ENCODE measurements at regions not wholly inside any gene's neighbourhood (a gene's known extent, or its start where the extent isn't known, plus 50 kb on each side); places are given as distances from the start of the nearest gene placed in this dataset.

DNA sequence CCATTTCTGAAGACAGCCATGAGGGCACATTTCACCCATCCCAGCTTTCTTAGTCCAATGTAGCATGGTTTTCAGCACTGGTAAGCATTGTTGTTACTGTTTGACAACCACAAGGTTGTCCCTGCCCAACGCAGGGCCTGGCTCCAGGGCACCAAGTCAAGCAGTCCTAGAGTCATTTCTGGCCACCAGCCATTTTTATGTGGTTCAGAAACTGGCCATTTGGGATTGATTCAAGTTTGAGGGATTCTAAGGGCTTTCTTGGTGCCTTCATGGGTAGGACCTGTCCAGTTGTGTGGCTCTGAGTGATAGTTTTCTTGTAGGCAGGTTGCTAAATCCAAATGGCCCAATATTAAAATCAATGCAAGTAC is 535.4 kb upstream of the USP24 start (continued):
- TF ChIP-seq, protein P1, sequence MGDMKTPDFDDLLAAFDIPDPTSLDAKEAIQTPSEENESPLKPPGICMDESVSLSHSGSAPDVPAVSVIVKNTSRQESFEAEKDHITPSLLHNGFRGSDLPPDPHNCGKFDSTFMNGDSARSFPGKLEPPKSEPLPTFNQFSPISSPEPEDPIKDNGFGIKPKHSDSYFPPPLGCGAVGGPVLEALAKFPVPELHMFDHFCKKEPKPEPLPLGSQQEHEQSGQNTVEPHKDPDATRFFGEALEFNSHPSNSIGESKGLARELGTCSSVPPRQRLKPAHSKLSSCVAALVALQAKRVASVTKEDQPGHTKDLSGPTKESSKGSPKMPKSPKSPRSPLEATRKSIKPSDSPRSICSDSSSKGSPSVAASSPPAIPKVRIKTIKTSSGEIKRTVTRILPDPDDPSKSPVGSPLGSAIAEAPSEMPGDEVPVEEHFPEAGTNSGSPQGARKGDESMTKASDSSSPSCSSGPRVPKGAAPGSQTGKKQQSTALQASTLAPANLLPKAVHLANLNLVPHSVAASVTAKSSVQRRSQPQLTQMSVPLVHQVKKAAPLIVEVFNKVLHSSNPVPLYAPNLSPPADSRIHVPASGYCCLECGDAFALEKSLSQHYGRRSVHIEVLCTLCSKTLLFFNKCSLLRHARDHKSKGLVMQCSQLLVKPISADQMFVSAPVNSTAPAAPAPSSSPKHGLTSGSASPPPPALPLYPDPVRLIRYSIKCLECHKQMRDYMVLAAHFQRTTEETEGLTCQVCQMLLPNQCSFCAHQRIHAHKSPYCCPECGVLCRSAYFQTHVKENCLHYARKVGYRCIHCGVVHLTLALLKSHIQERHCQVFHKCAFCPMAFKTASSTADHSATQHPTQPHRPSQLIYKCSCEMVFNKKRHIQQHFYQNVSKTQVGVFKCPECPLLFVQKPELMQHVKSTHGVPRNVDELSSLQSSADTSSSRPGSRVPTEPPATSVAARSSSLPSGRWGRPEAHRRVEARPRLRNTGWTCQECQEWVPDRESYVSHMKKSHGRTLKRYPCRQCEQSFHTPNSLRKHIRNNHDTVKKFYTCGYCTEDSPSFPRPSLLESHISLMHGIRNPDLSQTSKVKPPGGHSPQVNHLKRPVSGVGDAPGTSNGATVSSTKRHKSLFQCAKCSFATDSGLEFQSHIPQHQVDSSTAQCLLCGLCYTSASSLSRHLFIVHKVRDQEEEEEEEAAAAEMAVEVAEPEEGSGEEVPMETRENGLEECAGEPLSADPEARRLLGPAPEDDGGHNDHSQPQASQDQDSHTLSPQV (IDR thresholded peaks at IDR 0.05) = no peak

DNA sequence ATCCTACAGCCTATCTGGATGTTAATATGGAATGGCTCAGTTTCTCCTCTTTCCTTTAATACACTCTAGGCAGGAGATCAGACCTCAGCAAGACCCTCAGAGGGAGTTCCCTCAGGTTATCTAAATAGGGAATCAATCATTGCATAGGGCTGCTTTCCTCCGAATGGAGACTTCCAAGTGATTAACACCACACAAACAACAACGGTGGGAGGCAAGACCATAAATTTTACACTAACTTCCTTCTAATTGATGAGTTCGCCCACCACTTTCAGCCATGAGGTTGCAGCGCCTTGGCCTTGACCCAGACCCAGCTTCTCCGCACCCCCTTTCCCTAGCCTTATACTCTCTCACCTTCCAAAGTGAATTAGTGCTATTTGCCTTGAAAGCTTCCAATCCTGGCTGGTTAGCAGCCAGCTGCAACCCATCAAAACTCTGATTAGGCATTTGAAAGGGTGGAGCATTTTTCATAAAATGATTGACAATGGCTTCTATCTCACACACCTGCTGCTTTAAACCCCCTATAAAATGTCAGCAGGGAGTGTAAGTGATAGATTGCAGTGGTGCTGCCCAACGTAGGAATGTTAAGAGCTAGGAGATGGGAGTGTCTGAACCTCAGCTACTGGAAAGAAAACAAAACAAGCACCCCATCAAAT is 534.9 kb upstream of the USP24 start:
- H2AFZ ChIP-seq (ENCODE audit: control insufficient read depth, low read depth, low read length) = no peak overlapping the region
- TF ChIP-seq SRF (IDR thresholded peaks at IDR 0.05; ENCODE audit: low read depth in 2 of 2, low read length in 2 of 2) (no peak), ZBED1 (IDR thresholded peaks at IDR 0.05; ENCODE audit: borderline replicate concordance) (no peak), FOXK2 (IDR thresholded peaks at IDR 0.05) (no peak), BACH1 (IDR thresholded peaks at IDR 0.05; ENCODE audit: borderline replicate concordance) (no peak), CREB1 (IDR thresholded peaks at IDR 0.05; ENCODE audit: low read depth) (no peak), ZNF622 (IDR thresholded peaks at IDR 0.05) (no peak), YBX1 (IDR thresholded peaks at IDR 0.05) (no peak), TCF7 (IDR thresholded peaks at IDR 0.05; ENCODE audit: borderline replicate concordance) (no peak), FOXM1 (IDR thresholded peaks at IDR 0.05; ENCODE audit: low read depth, low read length) (no peak)
- TF ChIP-seq, protein P2, sequence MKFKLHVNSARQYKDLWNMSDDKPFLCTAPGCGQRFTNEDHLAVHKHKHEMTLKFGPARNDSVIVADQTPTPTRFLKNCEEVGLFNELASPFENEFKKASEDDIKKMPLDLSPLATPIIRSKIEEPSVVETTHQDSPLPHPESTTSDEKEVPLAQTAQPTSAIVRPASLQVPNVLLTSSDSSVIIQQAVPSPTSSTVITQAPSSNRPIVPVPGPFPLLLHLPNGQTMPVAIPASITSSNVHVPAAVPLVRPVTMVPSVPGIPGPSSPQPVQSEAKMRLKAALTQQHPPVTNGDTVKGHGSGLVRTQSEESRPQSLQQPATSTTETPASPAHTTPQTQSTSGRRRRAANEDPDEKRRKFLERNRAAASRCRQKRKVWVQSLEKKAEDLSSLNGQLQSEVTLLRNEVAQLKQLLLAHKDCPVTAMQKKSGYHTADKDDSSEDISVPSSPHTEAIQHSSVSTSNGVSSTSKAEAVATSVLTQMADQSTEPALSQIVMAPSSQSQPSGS (IDR thresholded peaks at IDR 0.05; ENCODE audit: low read length) = no peak
- TF ChIP-seq, protein P3, sequence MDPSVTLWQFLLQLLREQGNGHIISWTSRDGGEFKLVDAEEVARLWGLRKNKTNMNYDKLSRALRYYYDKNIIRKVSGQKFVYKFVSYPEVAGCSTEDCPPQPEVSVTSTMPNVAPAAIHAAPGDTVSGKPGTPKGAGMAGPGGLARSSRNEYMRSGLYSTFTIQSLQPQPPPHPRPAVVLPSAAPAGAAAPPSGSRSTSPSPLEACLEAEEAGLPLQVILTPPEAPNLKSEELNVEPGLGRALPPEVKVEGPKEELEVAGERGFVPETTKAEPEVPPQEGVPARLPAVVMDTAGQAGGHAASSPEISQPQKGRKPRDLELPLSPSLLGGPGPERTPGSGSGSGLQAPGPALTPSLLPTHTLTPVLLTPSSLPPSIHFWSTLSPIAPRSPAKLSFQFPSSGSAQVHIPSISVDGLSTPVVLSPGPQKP (IDR thresholded peaks at IDR 0.05; ENCODE audit: low read depth, low read length) = no peak
- TF ChIP-seq, protein P4, sequence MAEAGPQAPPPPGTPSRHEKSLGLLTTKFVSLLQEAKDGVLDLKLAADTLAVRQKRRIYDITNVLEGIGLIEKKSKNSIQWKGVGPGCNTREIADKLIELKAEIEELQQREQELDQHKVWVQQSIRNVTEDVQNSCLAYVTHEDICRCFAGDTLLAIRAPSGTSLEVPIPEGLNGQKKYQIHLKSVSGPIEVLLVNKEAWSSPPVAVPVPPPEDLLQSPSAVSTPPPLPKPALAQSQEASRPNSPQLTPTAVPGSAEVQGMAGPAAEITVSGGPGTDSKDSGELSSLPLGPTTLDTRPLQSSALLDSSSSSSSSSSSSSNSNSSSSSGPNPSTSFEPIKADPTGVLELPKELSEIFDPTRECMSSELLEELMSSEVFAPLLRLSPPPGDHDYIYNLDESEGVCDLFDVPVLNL (IDR thresholded peaks at IDR 0.05; ENCODE audit: low read depth, low read length) = no peak

More for the DNA sequence above, 534.9 kb upstream of the USP24 start:
- no peaks in the 10 kb centered on the region for H3K79me2 ChIP-seq (ENCODE audit: control insufficient read depth, insufficient read depth, low read length)
- H4K20me1 ChIP-seq (ENCODE audit: control insufficient read depth, insufficient read depth) = no peaks in the 10 kb centered on the region
- H3K4me1 ChIP-seq (ENCODE audit: control insufficient read depth, insufficient read depth, low read length) = no peaks in the 10 kb centered on the region
- BruUV-seq (replicated peaks) = no TSS peak
- in situ Hi-C loops (cut with MboI) = no loop called here
- no peaks in the 10 kb centered on the region for H3K9me3 ChIP-seq (replicated peaks; ENCODE audit: control insufficient read depth, insufficient read depth, low read length)
- ChIA-PET RAD21 (ENCODE audit: unreplicated experiment) (no interaction called here), CTCF (interaction anchor here (0.9 kb wide), 1 partner anchor 836 kb away, joined by 3 read pairs; no protein-coding TSS in a partner anchor), POLR2A (no interaction called here), SMC1A (ENCODE audit: uncharacterized antibody, unreplicated experiment) (no interaction called here)
- intact Hi-C loops (cut with micrococcal nuclease; ENCODE audit: unreplicated experiment) = no loop called here
- no peak overlapping the region for H3K4me2 ChIP-seq (ENCODE audit: control insufficient read depth, insufficient read depth)
- no peak overlapping the region for H3K27ac ChIP-seq (ENCODE audit: control insufficient read depth, insufficient read depth)
- peaks cover 0 to 1% of the 10 kb centered on the region in 2 experiments; a peak in 1 of 4 replicates for H3K27me3 ChIP-seq (replicated peaks in 1 of 2; ENCODE audit: control insufficient read depth in 2 of 2, insufficient read depth in 2 of 2, low read length in 1 of 2)
- no peaks in the 10 kb centered on the region for H3K36me3 ChIP-seq (ENCODE audit: control insufficient read depth in 2 of 2, insufficient read depth in 2 of 2, low read length in 1 of 2)
- H3K9ac ChIP-seq (ENCODE audit: control insufficient read depth, insufficient read depth, low read length) = no peak overlapping the region
- WGBS (ENCODE audit: insufficient coverage, insufficient replicate concordance, low lambda C conversion rate, missing lambda C conversion rate) = 28% methylated on average over 6 of the region's 6 CpGs
- no peak overlapping the region for H3K4me3 ChIP-seq
- FAIRE-seq (no peak), DNase-seq (ENCODE audit: low read depth, low spot score) (no peak), ATAC-seq (no peak)
